Fibroblast of lung (primary cell): ENCODE measurements at regions not wholly inside any gene's neighbourhood (a gene's known extent, or its start where the extent isn't known, plus 50 kb on each side); places are given as distances from the start of the nearest gene placed in this dataset.

Source experiments
- DNase-seq, 2 donors: peaks; one replicate each; pipeline versions ENCODE4 v3.0.0 to v3.0.0-alpha.2; 2010; ENCODE audit warnings: low read depth in 2 of 2
- H2AFZ ChIP-seq: 2 replicates; pipeline ENCODE4 v1.5.1; 2012; ENCODE audit warnings: low read length, control low read depth, inconsistent platforms
- H3K27ac ChIP-seq: 2 replicates; pipeline ENCODE4 v1.5.1; 2011; ENCODE audit warnings: low read length, control low read depth; ENCODE audit not compliant: insufficient read depth
- H3K27me3 ChIP-seq: 2 replicates; pipeline ENCODE4 v1.5.1; 2011; ENCODE audit warnings: mild to moderate bottlenecking, low read length; ENCODE audit not compliant: control insufficient read depth, insufficient read depth
- H3K36me3 ChIP-seq: 2 replicates; pipeline ENCODE4 v1.5.1; 2011; ENCODE audit warnings: low read length; ENCODE audit not compliant: control insufficient read depth, insufficient read depth
- H3K4me1 ChIP-seq: 2 replicates; pipeline ENCODE4 v1.5.1; 2011; ENCODE audit warnings: low read length; ENCODE audit not compliant: control insufficient read depth, insufficient read depth; ENCODE audit errors: extremely low read depth
- H3K4me2 ChIP-seq: 2 replicates; pipeline ENCODE4 v1.5.1; 2011; ENCODE audit warnings: low read length, control low read depth; ENCODE audit not compliant: insufficient read depth; ENCODE audit errors: extremely low read depth
- H3K4me3 ChIP-seq, 4 experiments: fragments of 200-600 bp in 1 of 4; sonication (generic) in 1 of 4; replicated peaks in 1 of 4; 2 replicates each; pipeline ENCODE4 v1.5.1; 2011 to 2016; ENCODE audit warnings: low read length in 4 of 4, low read depth in 3 of 4, mild to moderate bottlenecking in 3 of 4, control low read depth in 2 of 4, inconsistent platforms in 1 of 4, mixed read lengths in 1 of 4; ENCODE audit not compliant: insufficient read depth in 1 of 4; ENCODE audit errors: control extremely low read depth in 1 of 4
- H3K79me2 ChIP-seq: 2 replicates; pipeline ENCODE4 v1.5.1; 2012; ENCODE audit warnings: mild to moderate bottlenecking, low read length, inconsistent platforms; ENCODE audit not compliant: control insufficient read depth, insufficient read depth
- H3K9ac ChIP-seq: 2 replicates; pipeline ENCODE4 v1.5.1; 2011; ENCODE audit warnings: mild to moderate bottlenecking, low read length, control low read depth; ENCODE audit not compliant: insufficient read depth
- H3K9me3 ChIP-seq: 2 replicates; pipeline ENCODE4 v1.5.1; 2012; ENCODE audit warnings: low read depth, low read length; ENCODE audit not compliant: control insufficient read depth, insufficient read depth
- H4K20me1 ChIP-seq: 2 replicates; pipeline ENCODE4 v1.5.1; 2011; ENCODE audit warnings: low read length; ENCODE audit not compliant: control insufficient read depth, insufficient read depth; ENCODE audit errors: extremely low read depth
- EZH2 ChIP-seq: IDR thresholded peaks from 2 replicates; pipeline ENCODE4 v1.5.1; 2012; ENCODE audit warnings: low read length, control low read depth, mild to moderate bottlenecking; ENCODE audit errors: missing control alignments
- TF ChIP-seq, protein P1 (sequence below), 2 donors: IDR thresholded peaks in 1 of 2; conservative IDR thresholded peaks in 1 of 2; 1 replicate in 1 of 2; 2 replicates in 1 of 2; pipeline ENCODE4 v1.5.1; 2011 to 2012; ENCODE audit warnings: low read length in 2 of 2, control low read depth in 1 of 2, inconsistent platforms in 1 of 2, low read depth in 1 of 2, mild to moderate bottlenecking in 1 of 2

DNA sequence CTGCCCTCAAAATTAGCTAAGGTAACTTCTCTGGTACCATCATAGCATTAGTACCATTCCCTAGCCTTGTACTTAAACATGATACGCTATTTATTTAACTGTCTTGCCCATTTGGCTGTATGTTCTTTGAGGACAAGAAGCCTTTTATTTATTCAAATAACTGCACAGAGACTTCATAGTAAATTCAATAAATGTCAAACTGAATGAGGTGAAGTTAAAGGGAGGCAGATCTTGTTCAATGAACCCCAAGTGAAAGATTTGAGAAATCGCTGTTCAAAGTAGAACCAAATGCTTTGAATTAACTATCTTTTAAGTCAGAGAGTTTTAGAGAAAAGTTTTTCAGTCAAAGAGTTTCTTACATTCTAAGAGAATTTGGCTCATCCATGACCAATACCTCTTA, 203.6 kb downstream of the GXYLT1 start:
- H3K4me3 ChIP-seq = no peak overlapping the region
- H4K20me1 ChIP-seq = no peaks in the 10 kb centered on the region
- no peaks in the 10 kb centered on the region for H3K79me2 ChIP-seq
- no peak overlapping the region for H3K4me2 ChIP-seq
- no peaks in the 10 kb centered on the region for H3K27me3 ChIP-seq
- no peak for TF ChIP-seq EZH2
- TF ChIP-seq, protein P1, sequence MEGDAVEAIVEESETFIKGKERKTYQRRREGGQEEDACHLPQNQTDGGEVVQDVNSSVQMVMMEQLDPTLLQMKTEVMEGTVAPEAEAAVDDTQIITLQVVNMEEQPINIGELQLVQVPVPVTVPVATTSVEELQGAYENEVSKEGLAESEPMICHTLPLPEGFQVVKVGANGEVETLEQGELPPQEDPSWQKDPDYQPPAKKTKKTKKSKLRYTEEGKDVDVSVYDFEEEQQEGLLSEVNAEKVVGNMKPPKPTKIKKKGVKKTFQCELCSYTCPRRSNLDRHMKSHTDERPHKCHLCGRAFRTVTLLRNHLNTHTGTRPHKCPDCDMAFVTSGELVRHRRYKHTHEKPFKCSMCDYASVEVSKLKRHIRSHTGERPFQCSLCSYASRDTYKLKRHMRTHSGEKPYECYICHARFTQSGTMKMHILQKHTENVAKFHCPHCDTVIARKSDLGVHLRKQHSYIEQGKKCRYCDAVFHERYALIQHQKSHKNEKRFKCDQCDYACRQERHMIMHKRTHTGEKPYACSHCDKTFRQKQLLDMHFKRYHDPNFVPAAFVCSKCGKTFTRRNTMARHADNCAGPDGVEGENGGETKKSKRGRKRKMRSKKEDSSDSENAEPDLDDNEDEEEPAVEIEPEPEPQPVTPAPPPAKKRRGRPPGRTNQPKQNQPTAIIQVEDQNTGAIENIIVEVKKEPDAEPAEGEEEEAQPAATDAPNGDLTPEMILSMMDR (conservative IDR thresholded peaks at IDR 0.05 in 1 of 2, IDR thresholded peaks at IDR 0.05 in 1 of 2; ENCODE audit: low read depth in 1 of 2, low read length in 2 of 2) = no peak
- no peaks in the 10 kb centered on the region for H3K9me3 ChIP-seq
- H3K9ac ChIP-seq = no peak overlapping the region
- H2AFZ ChIP-seq = no peak overlapping the region
- no peaks in the 10 kb centered on the region for H3K4me1 ChIP-seq
- no peak overlapping the region for H3K27ac ChIP-seq
- DNase-seq = no peak
- H3K36me3 ChIP-seq = no peaks in the 10 kb centered on the region

- Histone ChIP-seq H3K9ac (no peak overlapping the region), H3K27ac (no peak overlapping the region), H2AFZ (no peak overlapping the region), H3K27me3 (no peaks in the 10 kb centered on the region), H3K9me3 (no peaks in the 10 kb centered on the region), H4K20me1 (no peaks in the 10 kb centered on the region), H3K4me1 (no peaks in the 10 kb centered on the region), H3K4me2 (no peak overlapping the region), H3K36me3 (no peaks in the 10 kb centered on the region), H3K4me3 (no peak overlapping the region), H3K79me2 (no peaks in the 10 kb centered on the region)
- DNase-seq = no peak
- TF ChIP-seq, protein P1 (conservative IDR thresholded peaks at IDR 0.05 in 1 of 2, IDR thresholded peaks at IDR 0.05 in 1 of 2; ENCODE audit: low read depth in 1 of 2, low read length in 2 of 2) = no peak
- no peak for TF ChIP-seq EZH2
Observed at GRCh38 chr12:41940571-41940970, 204.1 kb downstream of the GXYLT1 start.

GRCh38 chr12:41936333-41936732, 208.3 kb downstream of the GXYLT1 start:
- Histone ChIP-seq H3K9ac (no peak overlapping the region), H3K36me3 (no peaks in the 10 kb centered on the region), H3K4me1 (no peaks in the 10 kb centered on the region), H2AFZ (no peak overlapping the region), H3K4me3 (no peak overlapping the region), H3K27ac (no peak overlapping the region), H3K79me2 (no peaks in the 10 kb centered on the region), H3K27me3 (no peaks in the 10 kb centered on the region), H3K4me2 (no peak overlapping the region), H3K9me3 (no peaks in the 10 kb centered on the region), H4K20me1 (no peaks in the 10 kb centered on the region)
- TF ChIP-seq EZH2 = no peak
- TF ChIP-seq, protein P1 (conservative IDR thresholded peaks at IDR 0.05 in 1 of 2, IDR thresholded peaks at IDR 0.05 in 1 of 2; ENCODE audit: low read depth in 1 of 2, low read length in 2 of 2) = no peak
- no peak for DNase-seq
